NOMO-1 treated with dmso at 0.1 percent for 144 hours (cell line): ENCODE measurements at regions not wholly inside any gene's neighbourhood (a gene's known extent, or its start where the extent isn't known, plus 50 kb on each side); places are given as distances from the start of the nearest gene placed in this dataset.
"Not testable (repeated sequence)": the region's sequence is repeated elsewhere in the genome, so short reads cannot be mapped to it uniquely, and the experiment has no call there.

ENCODE experiments used
- DNase-seq: peaks from one replicate; lab custom pipeline; 2025; ENCODE audit not compliant: unreplicated experiment; lab: John Stamatoyannopoulos, UW

- no peak for DNase-seq
Observed at GRCh38 chr12:23141335-23141734, 516.4 kb downstream of the ETNK1 start.

- DNase-seq = not testable (repeated sequence)
Observed at GRCh38 chr12:23146070-23146469, 521.1 kb downstream of the ETNK1 start.

GRCh38 chr12:23168459-23168858, 543.5 kb downstream of the ETNK1 start:
- DNase-seq = no peak

DNA sequence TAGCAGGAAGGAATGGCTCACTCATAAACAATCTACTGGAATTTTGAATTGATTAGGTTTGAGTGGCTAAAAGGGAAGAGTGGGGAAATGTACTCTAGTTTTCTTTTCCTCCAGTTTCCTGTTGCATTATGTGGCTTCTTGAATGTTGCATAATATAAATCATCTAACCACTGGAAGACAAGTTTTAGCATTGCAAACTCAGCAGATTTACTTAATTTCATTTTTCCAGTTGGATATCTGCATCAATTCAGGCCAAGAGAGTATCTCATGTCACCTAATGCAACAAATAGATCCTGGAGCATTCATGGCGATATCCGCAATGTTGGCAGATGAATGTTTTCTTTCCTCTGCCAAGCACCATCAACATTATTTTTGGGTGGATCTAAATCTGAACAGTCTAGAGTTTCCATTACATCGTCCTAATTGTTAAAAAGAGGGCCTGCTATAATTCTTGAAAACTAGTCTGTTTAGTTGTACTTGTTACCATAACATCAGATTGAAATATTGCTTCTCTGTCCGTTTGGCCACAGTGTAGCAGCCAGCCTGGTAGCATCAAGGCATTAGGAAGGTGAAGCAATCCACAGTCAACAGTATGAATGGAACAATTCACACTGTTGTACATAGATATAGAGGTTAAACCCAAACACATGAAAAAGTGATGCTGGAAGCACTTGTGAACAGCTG, 544.2 kb downstream of the ETNK1 start:
- no peak for DNase-seq

- DNase-seq = no peak
Observed at GRCh38 chr12:23169696-23170013, 544.7 kb downstream of the ETNK1 start.

GRCh38 chr12:23174917-23175316, 549.9 kb downstream of the ETNK1 start:
- DNase-seq = no peak

DNA sequence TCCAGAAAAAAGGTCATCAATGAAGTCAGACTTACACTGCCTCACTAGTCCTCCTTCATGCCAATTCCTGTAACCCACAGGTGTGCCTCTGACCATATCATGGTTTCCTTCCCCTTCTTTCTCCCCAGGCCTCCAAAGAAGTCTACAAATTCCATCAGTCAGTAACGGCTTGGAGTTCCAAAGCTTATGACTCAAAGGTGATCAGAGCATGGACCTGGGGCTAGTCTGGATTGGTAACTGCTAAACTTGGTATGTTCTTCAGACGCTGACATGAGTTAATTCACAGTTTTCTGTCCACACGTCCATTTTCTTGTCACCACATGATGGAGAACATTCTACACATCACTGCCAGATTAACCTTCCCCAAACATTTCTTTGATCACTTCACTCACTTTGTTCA, 560.4 kb downstream of the ETNK1 start:
- no peak for DNase-seq

- DNase-seq = no peak
Observed at GRCh38 chr12:23186950-23187349, 562.0 kb downstream of the ETNK1 start.

DNA sequence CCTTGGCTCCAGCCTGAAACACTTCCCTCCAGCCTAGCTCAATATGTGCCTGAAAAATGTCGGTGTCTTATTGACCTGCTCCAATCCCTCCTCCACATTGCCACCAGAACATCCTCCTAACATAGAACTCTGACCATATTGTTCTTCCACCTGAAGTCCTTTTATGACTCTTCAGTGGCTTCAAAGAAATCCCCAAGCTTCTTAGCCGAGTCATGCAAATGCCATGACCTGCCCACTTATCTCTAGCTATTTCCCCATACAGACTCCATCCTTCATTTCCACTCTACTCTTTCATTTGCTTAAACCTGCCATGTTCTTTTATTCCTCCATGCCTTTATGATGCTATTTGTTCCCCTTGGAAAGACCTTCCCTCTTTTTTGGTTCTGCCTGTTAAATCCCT, 568.6 kb downstream of the ETNK1 start:
- no peak for DNase-seq

DNA sequence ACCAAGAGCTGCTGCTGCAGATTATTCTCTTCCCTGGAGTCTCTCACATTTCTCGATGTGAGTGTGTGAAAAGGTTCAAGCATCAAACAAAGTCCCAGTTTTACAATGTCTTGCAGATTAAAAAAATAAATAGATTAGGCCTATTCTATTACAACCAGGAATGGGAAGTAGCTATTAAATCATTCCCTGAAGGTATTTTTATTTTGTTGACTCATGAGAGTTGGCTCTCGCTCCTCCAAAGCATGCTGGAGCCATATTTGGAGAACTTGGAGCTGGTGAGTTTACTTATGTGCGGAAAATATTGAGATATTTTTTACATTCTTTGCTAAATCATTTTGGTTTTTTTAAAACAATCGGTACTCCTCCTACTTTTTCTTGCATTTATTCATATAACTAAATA, 572.3 kb downstream of the ETNK1 start:
- no peak for DNase-seq

GRCh38 chr12:23202728-23203127, 577.8 kb downstream of the ETNK1 start:
- no peak for DNase-seq

DNA sequence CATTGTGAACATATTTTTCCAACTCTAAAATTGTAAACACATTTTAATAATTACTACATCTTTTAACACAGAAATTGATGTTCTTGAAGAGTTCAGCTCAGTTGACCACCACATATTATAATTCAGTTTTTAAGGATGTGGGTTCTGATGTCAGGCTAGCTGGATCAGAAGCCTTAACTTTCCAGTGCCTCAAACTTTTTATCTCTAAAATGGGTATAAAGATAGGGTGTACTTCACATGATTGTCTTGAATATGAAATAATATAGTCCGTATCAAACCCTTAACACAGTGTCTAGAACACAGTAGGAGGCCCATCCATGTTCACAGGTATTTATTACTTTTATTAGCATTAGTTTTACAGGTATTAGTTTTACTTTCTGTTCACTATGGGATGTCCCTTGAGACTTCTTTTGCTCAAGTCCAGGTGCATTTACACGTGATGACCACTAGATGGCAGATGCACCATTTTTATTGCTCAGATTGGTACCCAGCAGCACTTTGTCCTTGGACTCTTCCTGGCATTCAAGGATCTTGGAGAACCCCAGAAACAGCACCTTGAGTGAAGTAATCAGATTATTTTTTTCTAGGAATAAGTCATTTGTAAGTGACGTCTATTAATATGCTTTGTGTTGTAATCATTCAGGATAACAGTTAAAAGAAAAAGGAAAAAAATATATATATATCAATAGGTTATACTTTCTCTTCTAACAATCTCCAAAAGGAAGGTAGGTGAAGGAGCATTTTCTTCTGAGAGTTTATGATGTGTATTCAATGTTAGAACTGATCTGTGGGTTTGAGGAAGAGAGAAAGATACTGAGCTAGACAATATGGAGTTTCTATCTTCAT, 580.2 kb downstream of the ETNK1 start:
- no peak for DNase-seq

- no peak for DNase-seq
Observed at GRCh38 chr12:23209793-23210192, 584.8 kb downstream of the ETNK1 start.

- no peak for DNase-seq
Observed at GRCh38 chr12:23210573-23210972, 585.6 kb downstream of the ETNK1 start.

DNA sequence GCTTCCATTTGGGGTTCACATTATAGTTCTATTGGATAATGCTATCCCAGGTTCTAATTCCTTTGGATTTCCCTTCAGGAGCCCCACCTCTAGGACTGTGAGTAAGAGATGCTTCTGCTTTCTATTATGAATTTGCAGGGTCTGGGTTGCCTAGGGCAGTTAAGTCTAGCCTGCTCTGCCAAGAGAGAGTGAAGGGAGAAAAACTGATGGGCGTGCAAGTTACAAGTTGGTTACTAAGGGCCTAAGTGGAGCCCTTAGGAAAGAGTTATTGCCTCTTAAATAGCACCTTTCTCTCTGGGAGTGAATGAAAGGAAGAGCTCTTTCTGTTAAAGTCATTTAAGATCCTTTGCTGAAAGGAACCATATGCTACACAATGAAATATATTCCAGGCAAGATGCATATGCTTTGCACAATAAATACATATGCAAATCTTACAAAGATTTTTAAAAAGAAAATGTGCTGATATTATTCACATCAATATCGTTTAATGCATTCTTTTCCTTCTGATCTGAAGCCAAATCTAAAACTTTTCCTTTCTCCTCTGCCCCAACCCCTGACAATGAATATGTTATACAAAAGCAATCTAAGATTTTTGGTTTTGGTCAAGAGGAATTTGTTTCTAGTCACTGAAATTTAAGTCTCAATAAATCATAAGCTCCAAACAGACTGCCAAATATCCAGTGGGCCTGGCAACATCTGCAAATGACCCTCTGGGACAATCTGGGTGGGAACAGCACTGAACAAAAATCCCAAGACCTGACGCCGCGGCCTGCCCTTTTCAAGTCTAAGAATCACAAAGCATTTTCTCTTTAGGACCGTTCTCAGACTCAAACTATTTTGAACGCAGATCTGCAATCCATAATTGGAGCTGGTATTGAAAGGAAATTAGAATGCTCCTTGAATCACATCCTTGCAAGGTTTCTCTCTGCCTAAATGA, 586.7 kb downstream of the ETNK1 start:
- no peak for DNase-seq

DNA sequence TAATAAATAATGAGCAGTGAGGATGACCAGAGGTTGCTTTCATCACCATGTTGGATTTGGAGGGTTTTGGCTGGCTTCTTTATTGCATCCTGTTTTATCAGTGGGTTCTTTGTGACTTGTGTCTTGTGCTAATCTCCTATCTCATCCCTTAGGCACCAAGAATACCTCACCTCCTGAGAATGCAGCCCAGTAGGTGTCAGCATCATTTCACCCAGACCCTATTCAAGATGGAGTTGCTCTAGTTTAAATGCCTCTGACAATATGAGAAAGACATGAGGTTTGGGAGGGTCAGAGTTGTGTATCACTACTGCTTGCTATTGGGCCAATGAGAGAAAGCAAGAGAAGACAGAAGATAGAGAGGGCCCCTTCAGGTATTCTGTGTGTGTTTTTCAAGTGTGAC, 592.2 kb downstream of the ETNK1 start:
- DNase-seq = no peak

DNA sequence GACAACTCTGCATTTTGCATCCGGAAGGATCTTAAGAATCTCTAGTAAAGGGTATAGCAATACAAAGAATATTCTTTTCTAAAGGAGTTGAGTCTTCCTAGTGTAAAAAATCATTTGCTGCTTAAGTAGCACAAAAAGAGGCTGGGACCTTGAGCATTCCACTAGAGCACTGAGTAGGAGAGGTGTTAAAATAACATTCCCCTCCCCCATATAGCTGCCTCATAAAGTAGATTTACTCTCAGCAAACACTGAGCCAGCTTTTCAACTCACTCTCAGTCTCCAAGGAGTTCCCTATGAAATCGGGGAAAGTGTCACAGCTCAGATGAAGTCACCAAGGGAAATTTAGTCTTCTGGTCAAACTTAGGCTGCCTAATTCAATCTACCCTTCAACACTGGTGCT, 592.7 kb downstream of the ETNK1 start:
- no peak for DNase-seq

DNA sequence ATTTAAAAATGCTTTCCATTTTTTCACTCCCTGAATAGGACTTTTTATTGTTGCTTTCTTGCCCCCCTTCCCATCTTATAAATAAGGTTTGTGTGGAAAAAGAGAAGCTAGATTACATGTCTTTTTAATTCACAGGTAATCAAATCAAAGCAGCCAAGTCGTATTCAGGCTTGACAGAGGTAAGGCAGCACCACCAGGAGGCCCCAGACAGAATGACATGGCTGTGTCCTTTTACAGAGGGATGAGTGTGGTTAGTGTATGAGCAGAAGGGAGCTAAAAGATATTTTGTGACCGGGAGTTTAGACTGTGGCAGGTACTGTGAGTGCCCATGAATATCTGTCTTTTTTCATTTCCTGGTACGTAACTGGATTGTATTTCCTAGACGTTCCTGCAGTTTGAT, 596.1 kb downstream of the ETNK1 start:
- no peak for DNase-seq

DNA sequence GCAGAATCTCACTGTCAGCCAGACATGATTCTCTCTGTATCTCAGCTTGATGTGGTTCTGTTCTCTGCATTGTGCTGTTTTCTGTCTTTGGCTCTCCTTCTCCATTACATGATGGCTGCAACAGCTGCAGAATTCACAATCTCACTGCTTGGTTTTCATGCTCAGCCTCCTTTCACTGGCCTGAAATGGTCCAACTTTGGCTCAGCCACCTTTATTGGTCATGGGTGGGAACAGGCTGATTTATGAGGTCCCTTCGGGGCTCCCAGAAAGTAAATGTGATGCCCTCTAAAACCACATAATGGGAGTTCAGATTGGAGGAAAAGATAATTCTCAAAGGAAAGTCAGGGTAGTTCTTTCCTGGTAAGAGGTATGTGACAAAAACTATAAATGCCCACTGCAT, 597.0 kb downstream of the ETNK1 start:
- no peak for DNase-seq

- no peak for DNase-seq
Observed at GRCh38 chr12:23222801-23223200, 597.8 kb downstream of the ETNK1 start.

GRCh38 chr12:23228101-23228500, 603.1 kb downstream of the ETNK1 start:
- no peak for DNase-seq

DNA sequence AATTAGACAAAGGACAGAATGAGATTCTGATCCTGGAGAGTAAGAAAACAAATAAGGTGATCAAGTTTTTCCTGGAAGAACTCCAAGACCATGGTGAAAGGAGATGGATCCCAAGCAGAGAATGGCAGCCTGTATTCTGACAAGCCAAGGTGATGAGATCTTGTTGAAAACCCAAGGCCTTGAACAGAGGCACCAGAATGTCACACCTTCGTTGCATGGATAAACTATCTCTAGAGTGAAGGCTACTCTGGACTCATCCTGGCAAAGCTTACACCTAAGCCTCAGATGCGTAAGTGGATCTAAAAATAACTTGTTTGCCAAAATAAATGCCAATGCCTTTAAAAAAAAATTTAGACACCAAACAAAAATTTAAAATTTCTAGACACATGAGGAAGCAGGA, 605.9 kb downstream of the ETNK1 start:
- DNase-seq = no peak
